COLO668 (cell line): ENCODE measurements at regions not wholly inside any gene's neighbourhood (a gene's known extent, or its start where the extent isn't known, plus 50 kb on each side); places are given as distances from the start of the nearest gene placed in this dataset.
"Not testable (repeated sequence)": the region's sequence is repeated elsewhere in the genome, so short reads cannot be mapped to it uniquely, and the experiment has no call there.

Source experiments
- DNase-seq: peaks from one replicate; lab custom pipeline; 2025; ENCODE audit not compliant: unreplicated experiment; lab: John Stamatoyannopoulos, UW

- no peak for DNase-seq
These were observed 447.3 kb upstream of the ARRDC3 start for GRCh38 chr5:91830361-91830953.

GRCh38 chr5:91825618-91826017 is 442.5 kb upstream of the ARRDC3 start:
- DNase-seq = no peak

DNA sequence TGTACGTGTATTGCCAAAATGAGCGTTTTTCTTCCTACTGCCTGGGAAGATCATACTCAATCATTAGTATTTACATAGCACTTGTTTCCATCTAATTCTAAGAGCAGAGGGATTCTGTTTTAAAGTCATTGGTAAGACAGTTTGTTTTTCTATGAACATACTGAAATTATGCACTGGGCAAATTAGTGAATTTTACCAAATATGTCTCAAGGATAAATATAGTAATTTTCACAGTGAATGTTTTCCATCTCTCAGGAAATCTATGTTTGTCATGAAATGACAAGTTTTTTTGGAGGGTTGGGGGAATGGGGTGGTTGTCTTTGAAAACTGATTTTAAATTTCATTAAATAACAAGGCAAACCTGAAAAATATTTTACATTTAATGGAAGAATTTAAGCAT is 441.3 kb upstream of the ARRDC3 start:
- DNase-seq = no peak

DNA sequence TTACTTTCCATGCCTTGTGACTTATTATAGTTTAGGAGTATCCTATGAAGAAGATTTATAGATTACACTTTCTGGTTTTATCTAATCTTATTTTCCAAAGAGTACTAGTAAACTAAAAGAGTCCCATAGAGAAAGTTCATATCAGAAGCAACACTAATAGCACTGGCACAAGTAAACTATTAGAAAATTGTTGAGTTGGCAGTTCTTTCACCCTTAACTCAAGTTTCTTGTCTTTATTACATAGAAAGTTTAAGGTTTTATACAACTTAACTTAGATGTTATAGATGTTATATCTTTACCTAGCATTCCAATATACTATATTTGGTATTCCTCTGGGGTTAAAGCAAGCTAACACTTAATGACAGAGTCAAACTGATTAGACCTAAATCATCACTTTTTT is 437.8 kb upstream of the ARRDC3 start:
- DNase-seq = no peak

GRCh38 chr5:91816681-91817080 is 433.6 kb upstream of the ARRDC3 start:
- no peak for DNase-seq

GRCh38 chr5:91797576-91797975 is 414.5 kb upstream of the ARRDC3 start:
- no peak for DNase-seq

DNA sequence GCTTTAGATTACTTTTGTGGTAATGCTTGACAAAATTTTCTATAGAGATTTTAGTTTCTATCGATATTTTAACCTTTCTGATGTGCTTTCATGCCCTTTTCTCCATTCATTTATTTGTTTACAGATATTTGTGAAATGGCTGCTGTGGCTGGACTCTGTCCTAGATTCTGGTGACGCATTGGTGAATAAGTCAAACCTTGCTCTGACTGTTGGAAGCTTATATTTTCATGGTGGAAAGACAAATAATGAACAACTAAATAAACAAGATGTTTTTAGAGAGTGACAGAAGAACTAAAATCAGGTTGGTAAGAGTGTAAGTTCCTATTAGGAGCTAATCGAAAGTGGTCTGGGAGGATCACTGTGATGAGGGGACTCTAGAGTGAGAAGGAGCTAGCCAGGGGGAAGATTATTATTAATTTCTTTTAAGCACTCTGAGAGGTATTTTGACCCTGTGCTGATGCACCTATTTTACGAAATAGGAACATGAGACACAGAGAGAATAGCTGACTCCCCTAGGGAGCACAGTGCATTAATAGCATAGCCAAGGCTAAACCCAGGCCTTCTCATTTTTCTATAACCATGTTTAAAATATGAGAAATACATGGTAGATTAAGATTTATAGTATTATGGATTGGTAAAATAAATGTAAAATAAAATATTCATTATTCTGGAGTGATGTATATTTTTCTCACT is 411.9 kb upstream of the ARRDC3 start:
- DNase-seq = no peak

DNA sequence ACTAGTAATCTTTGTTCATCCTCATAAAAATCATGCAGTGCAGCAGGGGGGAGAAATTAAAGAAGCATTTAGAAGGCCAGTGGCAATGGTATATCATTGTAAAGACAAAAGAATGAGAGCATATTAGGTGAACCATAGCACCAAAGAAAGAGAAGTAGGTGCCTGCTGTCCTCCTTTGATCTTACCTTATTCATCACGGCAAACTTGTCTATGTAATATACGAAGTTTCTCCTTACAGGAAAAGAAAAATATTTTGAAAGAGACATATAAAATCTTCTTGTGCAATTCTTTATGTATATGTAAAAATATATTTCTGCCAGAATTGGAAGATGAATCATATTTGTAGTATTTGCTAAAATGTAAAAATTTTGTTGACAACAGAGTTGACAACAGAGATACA is 411.3 kb upstream of the ARRDC3 start:
- no peak for DNase-seq

DNA sequence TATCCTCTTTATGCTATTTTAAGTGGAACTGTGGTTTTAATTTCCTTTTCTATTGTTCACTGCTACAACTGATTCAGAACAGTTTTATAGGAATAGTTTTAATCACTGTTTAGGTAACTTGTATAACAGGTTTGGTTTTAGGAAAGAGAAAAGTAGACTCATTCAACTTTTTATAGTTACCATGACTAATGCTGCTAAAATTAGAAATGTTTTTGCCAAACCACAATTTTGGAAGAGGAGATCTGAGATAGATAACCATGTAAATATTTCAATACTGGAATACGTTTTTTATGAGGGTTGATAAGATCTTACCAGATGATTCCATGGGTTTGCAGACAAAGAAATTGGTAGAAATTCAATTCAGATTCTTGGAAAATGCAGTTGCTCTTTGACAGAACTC is 404.6 kb upstream of the ARRDC3 start:
- no peak for DNase-seq

GRCh38 chr5:91777671-91778070 is 394.6 kb upstream of the ARRDC3 start:
- DNase-seq = no peak

DNA sequence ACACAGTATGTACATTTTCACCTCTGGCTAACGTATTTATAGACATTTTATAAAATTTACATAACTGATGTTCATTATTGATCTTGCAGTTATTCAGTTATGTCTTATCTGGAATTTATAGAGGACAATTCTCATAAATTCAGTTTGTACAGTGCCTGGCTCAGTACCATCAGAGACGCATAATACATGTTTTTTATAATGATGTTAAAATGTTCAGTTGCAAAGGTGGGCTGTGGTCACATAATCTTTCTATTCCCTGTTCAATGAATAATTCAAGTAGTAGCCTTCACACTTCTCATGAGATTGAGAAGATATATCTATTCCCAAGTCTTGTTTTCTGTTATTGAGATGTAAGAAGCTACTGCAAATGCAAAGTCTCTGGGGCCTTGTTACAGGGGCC is 393.1 kb upstream of the ARRDC3 start:
- DNase-seq = no peak

GRCh38 chr5:91770400-91770799 is 387.3 kb upstream of the ARRDC3 start:
- DNase-seq = no peak

DNA sequence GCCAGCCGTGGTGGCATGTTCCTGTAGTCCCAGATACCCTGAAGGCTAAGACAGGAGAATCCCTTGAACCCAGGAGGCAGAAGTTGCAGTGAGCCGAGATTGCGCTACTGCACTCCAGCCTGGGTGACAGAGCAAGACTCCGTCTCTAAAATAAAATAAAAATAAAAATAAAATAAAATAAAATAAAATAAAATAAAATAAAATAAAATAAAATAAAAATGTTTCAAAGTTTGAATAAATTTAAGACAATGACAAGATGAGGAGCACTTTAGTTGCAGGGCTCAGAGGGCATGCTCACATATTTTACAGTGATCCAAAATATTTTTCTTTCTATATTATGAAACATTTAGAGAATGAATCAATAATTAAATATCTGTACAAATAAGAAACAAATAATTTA is 374.3 kb upstream of the ARRDC3 start:
- not testable (repeated sequence) for DNase-seq

- no peak for DNase-seq
These were observed 371.9 kb upstream of the ARRDC3 start for GRCh38 chr5:91754990-91755389.

- DNase-seq = not testable (repeated sequence)
These were observed 361.4 kb upstream of the ARRDC3 start for GRCh38 chr5:91744470-91744869.

- no peak for DNase-seq
These were observed 359.4 kb upstream of the ARRDC3 start for GRCh38 chr5:91742550-91742949.

DNA sequence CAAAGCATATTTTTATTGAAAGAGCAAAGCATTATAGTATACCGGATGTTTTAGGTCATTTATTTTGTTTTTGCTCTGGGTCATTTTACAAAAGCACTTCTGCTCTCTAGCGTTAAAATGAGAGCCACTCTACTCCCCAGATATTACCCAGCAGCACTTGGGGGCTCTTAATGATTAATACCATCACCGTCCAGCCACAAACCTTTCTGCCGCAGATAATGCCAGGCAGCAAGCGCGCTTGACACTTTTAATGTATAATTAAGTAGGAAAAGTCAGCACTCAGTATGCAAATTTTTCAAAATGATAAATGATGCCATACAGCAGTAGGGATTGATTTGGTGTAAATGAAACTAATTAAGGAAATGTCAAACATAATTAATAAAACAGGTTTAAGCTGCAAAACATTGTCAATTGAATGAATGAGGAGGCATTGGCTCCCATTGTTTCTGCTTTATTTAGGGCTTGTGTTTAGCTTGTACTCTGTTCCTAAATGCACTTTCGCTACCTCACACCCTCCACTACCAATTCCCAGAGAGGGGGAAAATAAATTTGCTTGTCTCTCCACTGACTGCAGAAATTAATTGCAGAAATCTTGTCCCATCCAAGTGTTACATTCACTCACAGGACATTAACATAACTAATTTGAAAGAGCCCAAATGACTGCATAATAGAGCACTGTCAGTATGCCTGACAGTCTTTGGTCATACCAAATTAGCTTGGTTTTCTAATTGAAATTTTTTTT is 358.8 kb upstream of the ARRDC3 start:
- DNase-seq = no peak

DNA sequence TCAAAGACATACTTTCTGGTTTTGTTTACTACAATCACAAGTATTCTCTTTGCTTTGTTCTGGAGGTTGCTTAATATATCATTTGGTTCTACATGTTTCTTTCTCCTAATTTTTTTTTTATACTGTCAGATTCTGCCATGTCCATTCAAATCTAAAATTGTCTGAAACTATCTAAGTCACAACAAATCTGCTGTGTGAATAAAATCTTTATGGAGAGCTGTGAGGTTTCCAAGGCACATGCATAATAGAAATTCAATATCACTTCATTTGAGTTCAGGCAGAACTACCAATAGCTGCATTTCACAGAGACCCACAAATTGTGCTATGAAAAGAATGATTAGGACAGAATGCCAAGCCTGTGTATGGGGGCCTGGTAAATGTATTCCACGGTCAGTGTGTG is 346.9 kb upstream of the ARRDC3 start:
- DNase-seq = no peak

- DNase-seq = no peak
These were observed 344.3 kb upstream of the ARRDC3 start for GRCh38 chr5:91727463-91727862.

DNA sequence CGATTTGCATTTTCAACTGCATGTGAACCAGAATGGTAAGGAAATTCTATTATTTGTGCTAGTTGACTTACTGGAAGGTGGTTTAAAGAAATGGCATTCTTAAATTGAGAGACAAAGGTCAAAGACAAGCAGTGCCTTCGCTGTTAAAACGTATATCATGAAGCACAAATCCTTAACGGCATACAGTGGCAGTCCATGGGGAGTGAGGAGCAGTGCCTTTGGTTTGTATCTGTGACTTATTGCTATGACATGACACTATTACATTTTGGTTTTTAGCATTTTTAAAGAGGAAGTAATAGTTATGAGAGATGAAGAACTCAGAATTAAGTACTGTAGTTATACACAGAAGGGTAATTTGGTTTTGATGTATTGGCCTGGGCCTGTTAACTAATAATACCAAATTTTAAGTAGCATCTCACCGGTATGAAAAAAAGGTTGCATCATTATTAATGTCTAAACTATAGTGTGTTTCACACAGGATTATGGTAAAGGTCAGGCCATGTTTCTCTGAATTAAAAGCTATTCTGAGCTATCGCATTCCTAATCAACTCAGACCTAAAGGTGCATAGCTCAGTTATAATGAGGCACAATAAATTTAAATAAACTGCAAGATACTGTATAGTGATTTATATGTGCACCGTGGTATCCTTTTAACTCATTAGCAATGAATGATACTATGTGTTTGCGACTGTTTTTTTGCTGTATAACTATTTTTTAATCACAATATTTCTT is 339.8 kb upstream of the ARRDC3 start:
- DNase-seq = no peak

DNA sequence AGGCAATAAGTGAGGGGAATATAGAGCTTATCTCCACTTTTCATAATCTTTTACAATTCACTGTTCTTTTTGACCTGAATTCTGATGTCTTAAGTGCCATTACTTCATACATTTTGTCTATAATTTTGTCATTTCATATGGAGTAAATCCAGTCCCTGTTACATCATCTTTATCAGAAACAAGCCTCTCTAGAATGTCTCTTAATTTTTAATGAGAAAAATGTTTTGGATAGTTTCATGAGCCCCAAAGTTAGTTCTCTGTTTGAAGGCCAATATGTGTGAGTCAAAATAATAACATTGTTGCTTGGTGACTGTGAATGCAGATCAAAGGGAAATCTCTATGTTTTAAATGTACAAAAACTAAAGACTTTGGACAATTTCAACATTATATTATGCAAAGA is 329.6 kb upstream of the ARRDC3 start:
- DNase-seq = no peak

DNA sequence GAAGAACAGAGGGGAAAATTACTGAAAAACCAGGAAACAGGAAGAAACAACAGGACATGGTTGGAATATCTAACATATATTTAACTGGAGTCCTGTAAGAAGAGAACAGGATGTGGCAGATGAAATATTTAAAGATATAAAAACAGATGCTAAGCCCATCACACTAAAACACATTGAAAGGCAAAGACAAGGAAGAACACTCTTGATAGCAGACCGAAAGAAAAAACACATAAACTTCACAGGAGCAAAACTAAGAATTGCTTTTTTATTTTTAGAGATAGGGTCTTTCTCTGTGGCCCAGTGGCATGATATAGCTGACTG is 324.4 kb upstream of the ARRDC3 start:
- no peak for DNase-seq
